Heart right ventricle (tissue), 16 donors: ENCODE measurements at regions not wholly inside any gene's neighbourhood (a gene's known extent, or its start where the extent isn't known, plus 50 kb on each side); places are given as distances from the start of the nearest gene placed in this dataset.

Experiments used
- ATAC-seq, 8 donors: fragments of 200-7000 bp; cut with Tn5 transposase; one replicate each; pipeline ENCODE4 v1.9.1; 2020; ENCODE audit warnings: mild to moderate bottlenecking in 8 of 8, moderate library complexity in 8 of 8, moderate number of reproducible peaks in 1 of 8
- DNase-seq, 2 donors: peaks; one replicate each; pipeline ENCODE4 v3.0.0-alpha.2; 2020
- H3K27ac ChIP-seq, 10 donors: fragments of 200-600 bp; sonication (generic) in 2 of 10; one replicate each; pipeline versions ENCODE4 v1.5.0 to v1.8.0; 2020 to 2022; ENCODE audit warnings: mild to moderate bottlenecking in 3 of 10
- H3K27me3 ChIP-seq, 7 donors: fragments of 200-600 bp; one replicate each; pipeline ENCODE4 v1.8.0; 2021 to 2022; ENCODE audit warnings: mild to moderate bottlenecking in 2 of 7
- H3K36me3 ChIP-seq, 9 donors: fragments of 200-600 bp; sonication (generic) in 1 of 9; one replicate each; pipeline versions ENCODE4 v1.5.0 to v1.8.0; 2020 to 2022; ENCODE audit warnings: mild to moderate bottlenecking in 2 of 9
- H3K4me1 ChIP-seq, 9 donors: fragments of 200-600 bp; sonication (generic) in 1 of 9; one replicate each; pipeline versions ENCODE4 v1.5.0 to v1.8.0; 2020 to 2022; ENCODE audit warnings: mild to moderate bottlenecking in 4 of 9
- H3K4me3 ChIP-seq, 10 donors: fragments of 200-600 bp; sonication (generic) in 2 of 10; one replicate each; pipeline versions ENCODE4 v1.5.0 to v1.8.0; 2020 to 2022; ENCODE audit warnings: mild to moderate bottlenecking in 7 of 10, moderate library complexity in 2 of 10
- H3K9me3 ChIP-seq, 11 donors: fragments of 200-600 bp in 10 of 11; sonication (generic) in 2 of 11; one replicate each; pipeline versions ENCODE4 v1.5.0 to v1.8.0; 2013 to 2022; ENCODE audit warnings: mild to moderate bottlenecking in 2 of 11, control low read depth in 1 of 11, moderate library complexity in 1 of 11
- WGBS, 2 donors: extraction: QIAGEN DNeasy Blood & Tissue Kit; methylation state at CpG; one replicate each; pipeline ENCODE4 v1.1.7; 2013; ENCODE audit warnings: inconsistent platforms in 1 of 2; 5-methylcytosine and 5-hydroxymethylcytosine counted together
- intact Hi-C, 10 donors: fragments of 100-400 bp; cut with DNase I; formaldehyde crosslinking; loops; one replicate each; pipeline versions ENCODE4 v1.11.1 to v1.14.2; 2022
- TF ChIP-seq, protein P1 (sequence below), 9 donors: fragments of 200-600 bp; sonication (generic) in 2 of 9; IDR thresholded peaks; one replicate each; pipeline versions ENCODE4 v1.5.0 to v1.8.0; 2021 to 2022; ENCODE audit warnings: antibody characterized with exemption in 9 of 9, mild to moderate bottlenecking in 5 of 9, moderate library complexity in 1 of 9
- donor health status: Arrhythmogenic right ventricular cardiomyopathy.
- donor health status: ischemic (EF 13 %, LVEDD 7.1; RV severe dilation, severe dysfunction).
- donor health status: healthy with polysubstance abuse.
- donor health status: DM: no; HTN: yes; CAD: no.
- donor health status: DM: no; HTN: no; CAD: no.
- donor health status: ischemic (EF 25% LVEDD 6.9; RV normal size, moderate dysfunction).
- donor health status: ischemic (EF 25% LVEDD 5.7; RV mildly dilated, moderate dysfunction).
- donor health status: healthy.
- donor health status: DM: yes; HTN: yes; CAD: no.
- donor health status: Ischemic cardiomyopathy.
- donor health status: ischemic (EF 35%, LVEDD 5.7; RV mildly dilated, moderate dysfunction).
- donor health status: nonischemic (EF 11% LVEDD 7.7; RV severe dilation, severe dysfunction).
- donor health status: DM: yes; HTN: yes; CAD: no.
- donor health status: PGD.
- donor health status: ischemic (EF 29% LVEDD 5.4; RV normal size, mild dysfunction).
- donor health status: nonischemic (EF 23%, LVEDD 6.1; RV moderate dilation, normal function).

DNA sequence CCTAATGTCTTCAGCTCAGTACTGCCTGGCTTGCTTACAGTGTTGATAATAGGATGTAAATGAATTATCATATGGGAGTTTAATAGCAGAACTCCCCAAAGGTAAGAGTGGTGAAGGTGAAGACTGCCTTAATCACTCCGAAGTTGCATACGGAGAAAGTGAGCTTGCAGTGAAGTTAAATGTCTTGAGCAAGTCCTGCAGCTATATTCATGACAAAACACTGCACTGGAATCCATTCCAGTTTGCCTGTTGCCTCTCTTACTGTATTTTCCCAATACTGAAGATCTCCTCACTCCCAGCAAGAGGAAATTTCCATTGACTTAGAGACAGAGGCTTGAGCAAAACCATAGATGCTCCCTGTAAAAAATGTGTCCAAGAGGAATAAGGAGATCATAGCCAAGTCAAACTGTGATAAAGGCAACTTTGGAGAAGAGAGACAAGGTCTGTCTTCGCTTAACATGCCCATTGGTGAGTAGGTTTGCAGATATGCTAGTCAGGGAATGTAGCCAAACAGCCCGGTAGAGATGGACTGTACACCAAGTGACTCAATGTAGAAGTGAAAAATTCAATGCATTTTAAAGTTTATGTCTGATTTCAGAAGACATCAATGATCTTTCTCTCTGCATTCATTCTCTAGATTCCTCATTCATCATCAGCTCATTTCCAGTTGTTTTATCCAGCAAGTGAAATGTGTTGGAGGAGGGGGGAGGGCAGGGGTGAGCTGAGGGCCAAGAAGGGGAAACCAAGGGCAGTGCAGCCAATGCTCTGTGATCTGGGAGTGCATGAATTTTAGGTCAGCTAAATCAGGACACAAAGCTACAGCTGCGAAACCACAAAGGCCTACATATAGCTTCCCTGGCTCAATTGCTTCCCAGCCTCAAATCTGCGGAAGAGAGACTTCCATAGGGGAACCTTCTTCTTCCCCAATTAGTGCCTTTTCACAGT, 667.1 kb upstream of the NR2F2 start:
- H3K27ac ChIP-seq: peak overlapping the region in 1 of 10 donors; percentile 25
- intact Hi-C loops: loop anchor here in 1 of 10 donors (5.0 kb wide), 1 partner anchor 36 kb away; no protein-coding TSS in a partner anchor
- 80 to 93% methylated on average over 6 of the region's 6 CpGs for WGBS, 2 donors

DNA sequence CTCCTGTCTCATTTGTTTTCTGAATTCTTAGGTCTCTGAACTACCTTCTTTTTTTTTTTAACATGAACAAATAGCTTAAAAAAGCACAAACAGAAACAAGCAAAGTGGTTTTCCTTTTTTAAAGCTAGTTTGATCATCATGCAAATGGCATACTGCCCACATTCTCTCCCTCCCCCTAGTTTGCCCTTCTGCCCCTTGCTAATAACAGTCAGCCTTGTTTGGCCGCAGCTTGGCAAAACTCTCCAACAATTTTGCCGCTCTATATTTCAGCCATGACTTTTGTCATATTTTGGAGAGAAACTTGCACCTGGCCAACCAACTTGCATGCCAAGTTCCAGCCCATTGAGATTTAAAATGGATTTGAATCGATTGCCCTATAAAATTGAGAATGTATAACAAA, 666.0 kb upstream of the NR2F2 start:
- no peak overlapping the region for H3K4me3 ChIP-seq
- DNase-seq: no peak
- no peak overlapping the region for H3K27ac ChIP-seq
- peaks cover 0 to 1% (median 0%) of the 10 kb centered on the region in 7 donors for H3K27me3 ChIP-seq
- no peaks in the 10 kb centered on the region for H3K36me3 ChIP-seq
- 69 to 78% methylated on average over 3 of the region's 3 CpGs for WGBS, 2 donors
- no peaks in the 10 kb centered on the region for H3K9me3 ChIP-seq
- TF ChIP-seq, protein P1, sequence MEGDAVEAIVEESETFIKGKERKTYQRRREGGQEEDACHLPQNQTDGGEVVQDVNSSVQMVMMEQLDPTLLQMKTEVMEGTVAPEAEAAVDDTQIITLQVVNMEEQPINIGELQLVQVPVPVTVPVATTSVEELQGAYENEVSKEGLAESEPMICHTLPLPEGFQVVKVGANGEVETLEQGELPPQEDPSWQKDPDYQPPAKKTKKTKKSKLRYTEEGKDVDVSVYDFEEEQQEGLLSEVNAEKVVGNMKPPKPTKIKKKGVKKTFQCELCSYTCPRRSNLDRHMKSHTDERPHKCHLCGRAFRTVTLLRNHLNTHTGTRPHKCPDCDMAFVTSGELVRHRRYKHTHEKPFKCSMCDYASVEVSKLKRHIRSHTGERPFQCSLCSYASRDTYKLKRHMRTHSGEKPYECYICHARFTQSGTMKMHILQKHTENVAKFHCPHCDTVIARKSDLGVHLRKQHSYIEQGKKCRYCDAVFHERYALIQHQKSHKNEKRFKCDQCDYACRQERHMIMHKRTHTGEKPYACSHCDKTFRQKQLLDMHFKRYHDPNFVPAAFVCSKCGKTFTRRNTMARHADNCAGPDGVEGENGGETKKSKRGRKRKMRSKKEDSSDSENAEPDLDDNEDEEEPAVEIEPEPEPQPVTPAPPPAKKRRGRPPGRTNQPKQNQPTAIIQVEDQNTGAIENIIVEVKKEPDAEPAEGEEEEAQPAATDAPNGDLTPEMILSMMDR (IDR thresholded peaks at IDR 0.05): no peak
- intact Hi-C loops: loop anchor here in 1 of 10 donors (5.0 kb wide), 1 partner anchor 37 kb away; no protein-coding TSS in a partner anchor
- no peak for ATAC-seq
- peaks cover 0 to 12% (median 0%) of the 10 kb centered on the region in 9 donors for H3K4me1 ChIP-seq

More for the DNA sequence above, 667.1 kb upstream of the NR2F2 start:
- Histone ChIP-seq H3K27me3 (peaks cover 0 to 5% (median 0%) of the 10 kb centered on the region in 7 donors), H3K9me3 (no peaks in the 10 kb centered on the region), H3K4me3 (no peak overlapping the region), H3K4me1 (peaks cover 0 to 10% (median 0%) of the 10 kb centered on the region in 9 donors), H3K36me3 (no peaks in the 10 kb centered on the region)
- TF ChIP-seq, protein P1 (IDR thresholded peaks at IDR 0.05): no peak
- ATAC-seq (no peak), DNase-seq (no peak)

DNA sequence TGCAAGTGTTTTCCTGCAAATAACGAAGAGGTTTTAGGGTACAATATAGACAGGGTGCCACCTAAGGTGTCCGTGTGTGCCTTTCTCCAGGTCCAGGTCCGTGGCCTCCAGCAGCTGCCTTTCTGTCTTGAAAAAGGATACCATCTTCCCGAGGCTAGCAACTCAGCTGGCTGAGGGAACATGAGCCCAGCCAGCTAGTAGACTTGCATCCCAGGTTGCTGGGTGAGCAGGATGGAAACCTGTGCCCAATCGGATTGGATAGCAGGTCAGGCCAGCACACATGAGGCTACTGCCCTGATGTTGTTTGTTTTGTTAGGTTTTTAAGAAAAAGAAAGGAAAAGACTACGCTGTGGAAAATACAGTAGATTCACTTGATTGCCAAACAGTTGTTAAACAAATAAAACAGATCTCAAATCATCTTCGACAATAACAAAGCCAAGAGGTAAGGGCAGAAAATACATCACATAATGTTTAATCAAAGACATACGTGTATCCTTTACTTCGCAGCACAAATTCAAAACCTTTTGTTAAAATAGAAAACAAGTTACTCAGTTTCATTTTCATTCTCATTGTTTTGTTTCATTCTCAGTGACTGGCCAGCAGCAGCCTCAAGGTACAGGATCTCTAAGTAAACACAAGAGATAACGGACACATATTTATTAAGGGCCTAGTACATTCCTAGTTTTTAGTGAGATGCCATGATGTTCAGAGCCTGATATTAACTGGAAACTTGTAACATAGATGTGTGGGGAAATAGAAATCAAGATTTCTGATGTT, 661.2 kb upstream of the NR2F2 start:
- Histone ChIP-seq H3K36me3 (no peaks in the 10 kb centered on the region), H3K27me3 (no peaks in the 10 kb centered on the region), H3K4me3 (peak overlapping the region in 8 of 10 donors; percentile 1 to 39 (median 24)), H3K4me1 (peaks cover 0 to 9% (median 0%) of the 10 kb centered on the region in 9 donors), H3K27ac (peak overlapping the region in 9 of 10 donors; percentile 28 to 79 (median 61)), H3K9me3 (no peaks in the 10 kb centered on the region)
- TF ChIP-seq, protein P1 (IDR thresholded peaks at IDR 0.05): no peak
- intact Hi-C loops: no loop called here
- peak in 3 of 8 donors; percentile 27 to 54 (median 44) for ATAC-seq
- DNase-seq: no peak
- 52 to 59% methylated on average over 10 of the region's 10 CpGs for WGBS, 2 donors

DNA sequence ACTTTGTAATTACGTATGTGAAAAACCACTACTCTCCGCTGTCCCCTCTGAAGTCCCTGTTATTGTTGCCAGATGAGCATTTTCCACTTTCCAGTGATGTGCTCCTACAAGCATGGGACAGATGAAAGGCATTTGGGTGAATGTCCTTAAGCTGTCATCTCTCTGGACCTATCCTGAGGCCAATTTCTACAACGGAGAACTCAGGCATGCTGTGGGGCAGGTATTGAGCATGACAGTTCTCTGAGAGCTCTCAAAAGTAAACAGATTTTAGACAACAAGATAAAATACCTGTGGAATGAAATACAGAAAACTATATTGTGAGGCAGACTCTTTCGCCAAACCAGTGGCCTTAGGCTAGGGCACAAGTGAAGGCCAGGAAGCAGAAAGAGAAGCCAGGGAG, 656.5 kb upstream of the NR2F2 start:
- ATAC-seq: no peak
- intact Hi-C loops: no loop called here
- no peaks in the 10 kb centered on the region for H3K27me3 ChIP-seq
- TF ChIP-seq, protein P1 (IDR thresholded peaks at IDR 0.05): no peak
- no peaks in the 10 kb centered on the region for H3K9me3 ChIP-seq
- no peak for DNase-seq
- WGBS, 2 donors: 94 to 96% methylated on average over 4 of the region's 4 CpGs
- no peak overlapping the region for H3K27ac ChIP-seq
- H3K4me1 ChIP-seq: peaks cover 0 to 5% (median 0%) of the 10 kb centered on the region in 9 donors
- H3K36me3 ChIP-seq: no peaks in the 10 kb centered on the region
- no peak overlapping the region for H3K4me3 ChIP-seq
